ENCODE measurements at regions not wholly inside any gene's neighbourhood (a gene's known extent, or its start where the extent isn't known, plus 50 kb on each side); places are given as distances from the start of the nearest gene placed in this dataset.

DNA sequence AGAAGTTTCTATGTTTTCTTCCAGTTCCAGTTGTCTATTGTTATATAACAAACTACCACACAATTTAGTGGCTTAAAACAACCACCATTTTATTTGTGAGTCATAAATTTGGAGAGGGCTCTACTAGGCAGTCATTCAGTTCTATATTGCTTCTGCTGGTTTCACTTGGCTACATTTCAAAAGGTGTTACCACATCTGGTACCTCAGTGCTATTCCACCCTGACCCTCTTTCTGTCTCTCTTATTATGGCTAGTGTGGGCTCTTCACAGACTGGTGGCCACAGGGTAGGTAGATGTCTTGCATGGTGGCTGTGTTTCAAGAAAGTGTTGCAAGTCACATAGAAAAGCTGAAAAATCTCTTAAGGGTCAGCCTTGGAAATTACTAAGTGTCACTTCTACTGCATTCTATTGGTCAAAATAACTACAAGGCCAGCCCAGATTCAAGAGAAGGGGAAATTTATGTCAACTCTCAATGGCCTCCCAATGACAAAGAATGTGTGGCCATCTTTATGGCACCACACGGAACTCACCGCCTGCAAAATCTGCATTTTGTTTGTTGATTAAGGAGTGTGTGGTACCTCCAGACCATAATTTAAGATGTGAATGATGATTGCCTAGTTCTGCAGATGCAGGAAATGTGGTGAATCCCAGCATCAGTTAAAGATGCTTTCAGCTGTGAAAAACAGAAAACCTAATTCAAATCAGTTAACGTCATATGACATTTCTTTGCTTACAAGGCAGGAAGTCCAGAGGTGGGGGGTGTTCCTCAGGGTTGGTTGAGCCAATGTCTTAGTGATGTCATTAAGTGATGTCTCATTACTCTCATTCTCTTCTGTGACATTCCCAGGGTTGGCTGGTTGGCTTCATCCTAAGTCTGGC, 105.8 kb upstream of the RASGRP1 start:
- peaks cover 47 to 57% (median 48%) of the 10 kb centered on the region in 3 donors for H3K4me1 Mint-ChIP-seq
- H3K36me3 Mint-ChIP-seq = no peaks in the 10 kb centered on the region
- peak overlapping the region in 7 of 8 donors; percentile 39 to 81 (median 63) for H3K4me3 Mint-ChIP-seq
- no peaks in the 10 kb centered on the region for H3K9me3 Mint-ChIP-seq
- DNase-seq (peak; percentile 87), ATAC-seq (ENCODE audit: low read depth in 2 of 2) (peak; percentile 65 to 66)
- peak overlapping the region; percentile 97 to 100 (median 98) for H3K27ac Mint-ChIP-seq
- no peaks in the 10 kb centered on the region for H3K27me3 Mint-ChIP-seq

GRCh38 chr15:38671006-38671387, 106.4 kb upstream of the RASGRP1 start:
- ATAC-seq (ENCODE audit: low read depth in 2 of 2) = no peak
- DNase-seq = no peak
- H3K27ac Mint-ChIP-seq = peak overlapping the region; percentile 97 to 100 (median 98)
- peak overlapping the region in 7 of 8 donors; percentile 39 to 81 (median 63) for H3K4me3 Mint-ChIP-seq
- no peaks in the 10 kb centered on the region for H3K9me3 Mint-ChIP-seq
- H3K4me1 Mint-ChIP-seq = peaks cover 47 to 57% (median 48%) of the 10 kb centered on the region in 3 donors
- no peaks in the 10 kb centered on the region for H3K27me3 Mint-ChIP-seq
- H3K36me3 Mint-ChIP-seq = no peaks in the 10 kb centered on the region

DNA sequence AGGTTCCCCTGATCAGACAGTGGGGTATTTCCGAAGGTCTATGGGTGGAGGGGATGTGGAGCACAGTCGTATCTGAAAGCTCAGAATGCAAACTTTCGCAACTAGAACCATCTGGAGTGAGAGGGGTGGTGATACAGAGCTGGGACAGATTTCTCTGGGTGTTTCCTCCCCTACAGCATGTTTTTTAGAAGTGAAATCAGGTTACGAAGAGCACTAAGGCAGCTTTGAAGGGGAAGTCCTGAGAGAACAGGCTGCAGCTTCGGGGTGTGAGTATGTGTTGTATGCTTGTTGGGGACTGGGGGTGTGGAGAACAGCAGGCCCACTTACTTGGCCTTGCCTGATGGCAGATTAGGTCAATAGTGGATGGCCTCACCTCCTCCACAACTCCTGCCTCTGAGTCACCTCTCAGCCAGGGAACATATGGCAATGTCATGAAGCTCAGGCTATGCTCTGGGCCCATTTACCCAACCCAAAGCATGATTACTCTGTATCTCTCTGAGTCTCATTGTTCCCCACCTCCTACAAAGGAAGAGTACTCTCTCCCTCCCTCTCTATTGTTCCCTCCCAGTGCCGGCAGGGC, 107.2 kb upstream of the RASGRP1 start:
- Mint-ChIP-seq H3K4me1 (peaks cover 47 to 55% (median 47%) of the 10 kb centered on the region in 3 donors), H3K36me3 (no peaks in the 10 kb centered on the region), H3K9me3 (no peaks in the 10 kb centered on the region), H3K27ac (peak overlapping the region; percentile 97 to 100 (median 98)), H3K4me3 (peak overlapping the region; percentile 2 to 79 (median 64)), H3K27me3 (no peaks in the 10 kb centered on the region)
- peak; percentile 81 for DNase-seq
- peak; percentile 71 to 75 for ATAC-seq (ENCODE audit: low read depth in 2 of 2)

GRCh38 chr15:38672273-38672672, 107.7 kb upstream of the RASGRP1 start:
- peaks cover 46 to 55% (median 47%) of the 10 kb centered on the region in 3 donors for H3K4me1 Mint-ChIP-seq
- ATAC-seq (ENCODE audit: low read depth in 2 of 2) = no peak
- peak overlapping the region; percentile 97 to 100 (median 98) for H3K27ac Mint-ChIP-seq
- no peaks in the 10 kb centered on the region for H3K27me3 Mint-ChIP-seq
- no peaks in the 10 kb centered on the region for H3K9me3 Mint-ChIP-seq
- H3K36me3 Mint-ChIP-seq = no peaks in the 10 kb centered on the region
- peak overlapping the region; percentile 2 to 79 (median 60) for H3K4me3 Mint-ChIP-seq
- DNase-seq = no peak

DNA sequence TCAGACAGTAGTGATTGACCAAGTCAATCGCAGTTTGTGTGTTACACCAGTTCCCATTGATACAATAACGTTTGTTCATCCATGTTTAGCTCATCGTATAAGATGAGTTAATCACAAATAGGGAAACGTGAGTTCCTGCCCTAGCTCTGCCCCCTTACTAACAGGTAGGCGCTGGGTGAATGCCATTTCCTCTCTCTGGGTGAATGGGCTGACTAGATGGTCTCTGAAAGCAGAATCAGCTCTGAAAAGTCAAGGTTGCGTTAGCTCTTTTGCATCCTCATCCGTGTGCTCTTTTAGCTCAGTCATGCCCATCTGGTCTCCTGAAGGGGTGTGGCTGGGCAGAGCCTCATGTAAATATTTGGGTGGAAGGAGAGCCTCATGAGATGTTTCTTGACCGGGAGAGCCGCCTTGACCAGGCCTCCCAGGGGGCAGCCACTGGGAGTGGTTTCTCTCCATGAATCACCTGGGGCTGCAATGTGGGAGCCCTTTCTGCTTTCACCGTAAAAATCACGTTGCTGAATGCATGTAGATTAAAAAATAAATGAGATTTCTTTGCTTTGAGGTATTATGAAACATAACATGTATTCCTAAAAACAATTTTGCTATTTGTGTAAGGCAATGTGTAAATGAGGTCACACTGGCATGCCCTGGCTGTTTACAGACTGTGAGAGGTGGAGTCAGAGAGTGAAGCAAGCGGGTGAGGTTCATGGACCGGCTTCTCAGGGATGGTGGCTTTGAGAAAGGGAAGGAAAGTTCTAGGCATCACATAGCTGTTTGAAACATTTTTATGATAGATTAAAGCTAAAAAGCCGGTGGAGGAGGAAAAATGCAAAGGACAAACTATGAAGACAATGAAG, 108.4 kb upstream of the RASGRP1 start:
- ATAC-seq (ENCODE audit: low read depth in 2 of 2) (peak; percentile 42 to 48), DNase-seq (peak; percentile 73)
- Mint-ChIP-seq H3K27me3 (no peaks in the 10 kb centered on the region), H3K4me3 (peak overlapping the region in 7 of 8 donors; percentile 1 to 87 (median 58)), H3K9me3 (no peaks in the 10 kb centered on the region), H3K36me3 (no peaks in the 10 kb centered on the region), H3K27ac (peak overlapping the region; percentile 97 to 100 (median 98)), H3K4me1 (peaks cover 46 to 52% (median 46%) of the 10 kb centered on the region in 3 donors)

DNA sequence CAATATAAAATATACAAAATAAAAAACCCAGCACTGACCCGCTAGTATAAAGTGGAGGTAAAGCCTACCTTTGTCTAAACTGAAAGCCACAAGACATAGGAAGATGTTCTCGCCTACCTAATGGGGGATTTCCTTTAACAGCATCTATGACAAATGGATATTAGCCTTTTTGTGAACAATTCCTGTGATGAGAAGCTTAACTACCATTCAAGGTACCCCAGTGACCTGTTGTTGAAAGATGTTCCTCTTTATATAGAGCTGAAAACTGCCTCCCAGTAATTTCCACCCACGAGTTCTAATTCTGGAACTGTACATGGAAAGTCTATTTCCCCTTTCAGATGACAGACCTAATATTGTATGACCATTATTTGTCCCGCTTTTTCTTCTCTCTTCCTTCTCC, 109.8 kb upstream of the RASGRP1 start:
- no peak for DNase-seq
- Mint-ChIP-seq H3K4me3 (peak overlapping the region in 1 of 8 donors; percentile 7), H3K36me3 (no peaks in the 10 kb centered on the region)

DNA sequence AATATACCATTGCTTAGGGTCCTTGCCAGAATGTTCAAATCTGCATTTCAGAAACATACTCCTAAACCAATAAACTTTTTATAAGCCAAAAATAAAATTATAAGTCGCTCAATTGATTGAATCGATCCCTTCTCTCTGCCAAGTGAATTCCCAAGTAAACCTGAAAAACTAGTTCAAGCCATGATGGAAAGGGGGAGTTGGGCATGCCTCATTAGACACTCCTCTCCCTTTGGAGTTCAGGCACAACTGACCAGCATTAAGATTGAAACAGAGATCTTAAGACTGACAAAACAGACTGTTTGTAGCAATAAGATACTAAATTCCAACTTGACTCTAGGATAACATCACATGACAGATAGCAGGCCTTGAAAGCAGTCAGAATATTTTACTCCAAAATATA, 113.7 kb upstream of the RASGRP1 start:
- DNase-seq (no peak), ATAC-seq (ENCODE audit: low read depth in 2 of 2) (no peak)
- Mint-ChIP-seq H3K9me3 (peaks cover 0 to 3% (median 0%) of the 10 kb centered on the region in 7 donors), H3K4me3 (no peak overlapping the region), H3K36me3 (no peaks in the 10 kb centered on the region), H3K27me3 (no peaks in the 10 kb centered on the region), H3K27ac (peak overlapping the region in 2 of 6 donors; percentile 16 to 80), H3K4me1 (peaks cover 29 to 39% (median 36%) of the 10 kb centered on the region in 3 donors)

More for the DNA sequence above, 109.8 kb upstream of the RASGRP1 start:
- no peaks in the 10 kb centered on the region for H3K27me3 Mint-ChIP-seq
- H3K9me3 Mint-ChIP-seq = no peaks in the 10 kb centered on the region
- ATAC-seq (ENCODE audit: low read depth in 2 of 2) = no peak
- H3K4me1 Mint-ChIP-seq = peaks cover 44 to 52% (median 49%) of the 10 kb centered on the region in 3 donors
- H3K27ac Mint-ChIP-seq = peak overlapping the region in 2 of 6 donors; percentile 54 to 97

DNA sequence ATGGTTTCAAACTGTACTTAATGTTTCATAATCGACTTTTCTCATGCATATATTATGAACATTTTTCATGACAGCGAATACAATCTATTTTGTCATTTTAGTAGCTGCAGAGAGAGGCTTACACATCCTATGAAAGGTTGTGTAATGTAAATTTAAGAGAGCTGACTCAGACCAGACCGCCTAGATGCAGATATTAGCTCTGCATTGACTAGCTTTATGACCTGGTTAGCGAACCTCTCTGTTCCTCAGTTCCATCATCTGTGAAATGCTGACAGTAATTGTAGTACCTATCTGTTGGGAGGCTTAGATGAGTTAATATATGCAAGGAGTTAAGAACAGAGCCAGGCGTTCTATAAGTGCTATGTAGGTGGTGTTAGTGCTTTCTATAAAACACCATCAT, 116.2 kb upstream of the RASGRP1 start:
- DNase-seq (no peak), ATAC-seq (ENCODE audit: low read depth in 2 of 2) (no peak)
- Mint-ChIP-seq H3K4me3 (no peak overlapping the region), H3K27ac (no peak overlapping the region), H3K27me3 (no peaks in the 10 kb centered on the region), H3K9me3 (peaks cover 0 to 3% (median 0%) of the 10 kb centered on the region in 7 donors), H3K4me1 (peaks cover 28 to 33% (median 32%) of the 10 kb centered on the region in 3 donors), H3K36me3 (no peaks in the 10 kb centered on the region)

DNA sequence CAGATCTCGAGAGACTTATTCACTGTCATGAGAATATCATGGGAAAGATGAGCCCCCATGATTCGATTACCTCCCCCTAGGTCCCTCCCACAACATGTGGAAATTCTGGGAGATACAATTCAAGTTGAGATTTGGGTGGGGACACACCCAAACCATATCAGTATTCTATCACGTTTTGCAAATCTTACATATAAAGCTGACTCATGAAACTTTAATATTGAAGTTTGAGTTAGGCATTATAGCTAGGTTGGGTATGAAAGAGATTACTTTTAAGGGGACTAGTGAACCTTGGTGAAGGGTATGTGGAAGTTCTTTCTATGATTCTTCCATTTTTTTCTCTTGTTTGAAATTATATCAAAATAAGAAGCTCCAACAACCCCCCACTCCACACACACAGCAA, 117.7 kb upstream of the RASGRP1 start:
- H3K4me3 Mint-ChIP-seq = peak overlapping the region in 1 of 8 donors; percentile 26
- no peak for ATAC-seq (ENCODE audit: low read depth in 2 of 2)
- no peaks in the 10 kb centered on the region for H3K36me3 Mint-ChIP-seq
- peaks cover 25 to 32% (median 28%) of the 10 kb centered on the region in 3 donors for H3K4me1 Mint-ChIP-seq
- no peak for DNase-seq
- H3K27me3 Mint-ChIP-seq = no peaks in the 10 kb centered on the region
- peak overlapping the region; percentile 65 to 90 (median 81) for H3K27ac Mint-ChIP-seq
- peaks cover 0 to 3% (median 0%) of the 10 kb centered on the region in 7 donors for H3K9me3 Mint-ChIP-seq

DNA sequence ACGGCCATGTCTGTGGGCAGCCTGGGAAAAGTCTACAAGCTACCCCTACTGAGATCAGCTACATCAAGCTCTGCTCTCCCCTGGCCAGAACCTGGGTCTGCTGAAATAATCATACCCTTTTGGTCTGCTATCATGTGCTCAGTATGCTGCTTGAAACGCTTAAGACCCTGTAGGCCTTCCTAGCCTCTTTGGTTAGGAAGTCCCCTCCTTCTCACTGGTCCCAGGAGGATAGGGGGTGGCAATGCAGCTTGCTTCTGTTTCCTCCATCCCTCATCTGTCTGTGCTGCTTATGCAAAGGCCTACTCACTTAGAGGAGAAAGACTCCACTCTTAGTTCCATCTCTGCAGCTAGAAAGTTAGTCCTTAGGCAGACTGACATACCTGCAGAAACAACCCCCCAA, 118.2 kb upstream of the RASGRP1 start:
- H3K4me3 Mint-ChIP-seq = peak overlapping the region in 4 of 8 donors; percentile 4 to 84 (median 23)
- no peaks in the 10 kb centered on the region for H3K36me3 Mint-ChIP-seq
- peak overlapping the region in 5 of 6 donors; percentile 65 to 90 (median 85) for H3K27ac Mint-ChIP-seq
- DNase-seq (peak; percentile 54), ATAC-seq (ENCODE audit: low read depth in 2 of 2) (peak; percentile 85 to 87)
- H3K27me3 Mint-ChIP-seq = no peaks in the 10 kb centered on the region
- H3K9me3 Mint-ChIP-seq = peaks cover 0 to 3% (median 0%) of the 10 kb centered on the region in 7 donors
- peaks cover 21 to 32% (median 27%) of the 10 kb centered on the region in 3 donors for H3K4me1 Mint-ChIP-seq

- Mint-ChIP-seq H3K36me3 (no peaks in the 10 kb centered on the region), H3K27ac (peak overlapping the region in 5 of 6 donors; percentile 29 to 90 (median 85)), H3K9me3 (peaks cover 0 to 3% (median 0%) of the 10 kb centered on the region in 7 donors), H3K4me1 (peaks cover 18 to 32% (median 27%) of the 10 kb centered on the region in 3 donors), H3K27me3 (no peaks in the 10 kb centered on the region), H3K4me3 (peak overlapping the region in 4 of 8 donors; percentile 20 to 84 (median 60))
- ATAC-seq (ENCODE audit: low read depth in 2 of 2) = peak; percentile 75 to 81
- DNase-seq = peak; percentile 69
Measured at GRCh38 chr15:38683382-38684242, 119.0 kb upstream of the RASGRP1 start.

DNA sequence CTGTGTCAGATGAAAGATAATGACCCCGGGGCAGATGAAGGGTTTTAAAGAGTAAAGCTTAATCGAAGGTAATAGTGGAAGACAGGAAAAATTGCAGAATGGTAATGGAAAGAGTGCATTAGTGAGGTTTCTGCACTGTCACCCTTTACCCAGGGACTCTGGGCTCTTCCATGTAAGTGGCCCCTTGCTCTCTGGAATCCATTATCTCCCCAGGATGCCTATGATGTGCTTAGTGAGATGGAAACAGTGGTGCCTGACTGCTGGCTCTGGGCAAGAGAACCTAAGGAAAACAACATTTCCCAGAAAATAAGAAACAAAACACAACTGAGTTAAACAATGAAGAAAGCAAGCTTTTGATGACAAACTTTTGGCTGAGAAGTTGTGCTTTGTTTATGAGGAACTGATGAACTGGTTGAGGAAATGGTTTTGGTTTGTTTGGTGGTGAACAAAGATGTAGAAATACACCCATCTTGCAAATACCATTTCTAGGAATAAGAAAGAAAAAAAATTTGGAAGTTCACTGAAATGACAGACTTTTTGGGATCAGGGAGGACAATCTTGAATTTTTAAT, 119.9 kb upstream of the RASGRP1 start:
- Mint-ChIP-seq H3K4me1 (peaks cover 18 to 32% (median 27%) of the 10 kb centered on the region in 3 donors), H3K4me3 (no peak overlapping the region), H3K27me3 (no peaks in the 10 kb centered on the region), H3K27ac (no peak overlapping the region), H3K36me3 (no peaks in the 10 kb centered on the region), H3K9me3 (peaks cover 0 to 3% (median 0%) of the 10 kb centered on the region in 7 donors)
- no peak for ATAC-seq (ENCODE audit: low read depth in 2 of 2)
- no peak for DNase-seq

Data from naive B cell (primary cell).